ENCODE measurements at regions not wholly inside any gene's neighbourhood (a gene's known extent, or its start where the extent isn't known, plus 50 kb on each side); places are given as distances from the start of the nearest gene placed in this dataset.
"Not testable (repeated sequence)": the region's sequence is repeated elsewhere in the genome, so short reads cannot be mapped to it uniquely, and the experiment has no call there.

DNA sequence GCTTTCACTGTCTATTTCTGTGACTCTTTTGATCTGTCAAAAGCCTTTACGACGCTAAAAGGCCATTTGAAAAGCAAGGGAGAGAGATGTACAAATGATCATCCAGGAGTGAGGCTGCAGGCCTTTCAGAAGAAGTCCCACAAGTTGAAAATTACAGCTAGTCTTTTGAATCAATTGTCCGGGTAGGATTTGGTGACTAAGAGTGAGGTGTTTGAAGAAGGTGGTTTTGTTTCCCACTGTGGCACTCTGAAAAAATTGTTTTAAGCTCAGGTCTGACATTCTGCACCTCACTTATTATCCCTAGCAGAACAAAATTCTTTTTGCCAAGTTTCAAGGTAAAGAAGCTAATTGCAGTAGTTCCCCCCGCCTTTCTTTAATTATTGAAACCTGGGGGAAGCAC is 50.8 kb upstream of the TMEM108 start:
- Mint-ChIP-seq H3K4me3 (no peak overlapping the region), H3K27ac (no peak overlapping the region), H3K4me1 (no peaks in the 10 kb centered on the region), H3K36me3 (no peaks in the 10 kb centered on the region), H3K27me3 (no peaks in the 10 kb centered on the region), H3K9me3 (no peaks in the 10 kb centered on the region)
- DNase-seq (no peak), ATAC-seq (ENCODE audit: low read depth) (no peak)
- POLR2A ChIA-PET: no interaction called here

- no peaks in the 10 kb centered on the region for H3K27me3 Mint-ChIP-seq
- no peaks in the 10 kb centered on the region for H3K9me3 Mint-ChIP-seq
- H3K27ac Mint-ChIP-seq: no peak overlapping the region
- H3K4me1 Mint-ChIP-seq: no peaks in the 10 kb centered on the region
- no peaks in the 10 kb centered on the region for H3K36me3 Mint-ChIP-seq
- H3K4me3 Mint-ChIP-seq: no peak overlapping the region
- no peak for DNase-seq
- POLR2A ChIA-PET: no interaction called here
- ATAC-seq (ENCODE audit: low read depth): no peak
Measured at GRCh38 chr3:132984181-132984580, 54.0 kb upstream of the TMEM108 start.

DNA sequence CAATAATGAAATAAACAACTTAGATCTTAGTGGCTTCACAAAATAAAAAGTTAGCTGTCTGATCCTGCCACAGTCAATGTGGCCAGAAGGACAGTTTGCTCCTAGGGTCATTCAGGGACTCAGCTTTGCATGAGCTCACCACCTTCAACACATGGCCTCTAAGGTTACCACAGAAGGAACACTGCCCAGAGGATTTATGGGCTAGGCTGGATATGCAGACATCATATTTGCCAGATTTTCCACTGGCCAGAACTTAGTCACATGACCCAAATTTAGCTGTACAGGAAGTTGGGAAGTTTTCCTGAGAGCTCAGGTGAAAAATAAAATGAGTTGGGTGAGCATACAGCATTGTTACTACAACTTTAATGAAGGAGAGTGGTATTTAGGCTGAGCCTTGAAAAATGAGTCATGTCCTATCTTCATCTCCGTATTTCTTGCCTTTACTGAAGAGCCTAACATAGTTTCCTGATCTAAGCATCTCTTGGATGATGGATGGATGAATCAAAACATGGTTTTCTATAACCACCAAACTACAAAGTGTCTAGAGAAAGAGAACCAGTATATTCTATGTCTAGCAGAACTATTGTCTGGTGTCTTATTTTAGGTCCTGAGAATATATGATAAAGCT is 54.9 kb upstream of the TMEM108 start:
- H3K4me3 Mint-ChIP-seq: no peak overlapping the region
- no peaks in the 10 kb centered on the region for H3K27me3 Mint-ChIP-seq
- H3K36me3 Mint-ChIP-seq: no peaks in the 10 kb centered on the region
- no peak overlapping the region for H3K27ac Mint-ChIP-seq
- no peak for DNase-seq
- no peak for ATAC-seq (ENCODE audit: low read depth)
- POLR2A ChIA-PET: no interaction called here
- H3K4me1 Mint-ChIP-seq: no peaks in the 10 kb centered on the region
- H3K9me3 Mint-ChIP-seq: no peaks in the 10 kb centered on the region

DNA sequence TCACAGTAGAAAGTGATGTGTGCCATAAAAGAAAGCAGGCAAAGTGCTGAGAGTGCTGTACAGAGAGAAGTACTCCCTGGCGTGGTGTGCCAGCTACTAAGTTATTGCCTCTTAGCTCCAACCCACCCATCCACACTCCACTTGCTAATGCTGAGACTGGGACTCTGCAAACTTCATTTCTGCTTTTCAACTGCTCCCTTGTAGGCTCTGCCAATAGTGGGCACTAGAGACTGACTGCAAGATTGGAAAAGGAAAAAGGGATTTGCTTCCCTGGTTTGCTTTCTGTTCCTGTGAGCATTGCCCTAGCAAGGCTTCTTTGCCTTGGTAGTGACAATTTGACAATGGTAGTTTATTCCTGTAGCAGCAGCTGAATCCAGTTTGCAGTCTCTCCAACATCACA is 56.5 kb upstream of the TMEM108 start:
- no peak for ATAC-seq (ENCODE audit: low read depth)
- POLR2A ChIA-PET: no interaction called here
- DNase-seq: no peak
- Mint-ChIP-seq H3K27me3 (no peaks in the 10 kb centered on the region), H3K36me3 (no peaks in the 10 kb centered on the region), H3K9me3 (no peaks in the 10 kb centered on the region), H3K4me3 (no peak overlapping the region), H3K4me1 (no peaks in the 10 kb centered on the region), H3K27ac (no peak overlapping the region)

DNA sequence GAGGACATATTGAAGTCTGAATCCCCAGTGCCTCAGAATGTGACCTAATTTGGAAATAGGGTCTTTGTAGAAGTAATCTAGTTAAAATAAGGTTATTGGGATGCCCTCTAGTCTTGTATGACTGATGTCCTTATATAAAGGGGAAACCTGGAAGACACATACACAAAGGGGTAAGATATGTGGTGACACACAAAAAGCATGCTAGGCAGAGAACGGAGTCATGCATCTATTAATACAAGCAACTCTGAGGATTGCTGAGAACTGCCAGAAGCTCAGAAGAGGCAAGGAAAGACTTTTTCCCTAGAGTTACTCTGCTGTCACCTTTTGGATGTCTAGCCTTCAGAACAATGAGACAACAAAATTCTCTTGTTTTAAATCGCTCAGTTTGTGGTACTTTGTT is 58.1 kb upstream of the TMEM108 start:
- Mint-ChIP-seq H3K27ac (no peak overlapping the region), H3K4me3 (no peak overlapping the region), H3K4me1 (no peaks in the 10 kb centered on the region), H3K27me3 (no peaks in the 10 kb centered on the region), H3K36me3 (no peaks in the 10 kb centered on the region), H3K9me3 (no peaks in the 10 kb centered on the region)
- POLR2A ChIA-PET: no interaction called here
- DNase-seq: no peak
- ATAC-seq (ENCODE audit: low read depth): no peak

- no peaks in the 10 kb centered on the region for H3K4me1 Mint-ChIP-seq
- no peak for ATAC-seq (ENCODE audit: low read depth)
- POLR2A ChIA-PET: no interaction called here
- no peak overlapping the region for H3K27ac Mint-ChIP-seq
- DNase-seq: no peak
- no peaks in the 10 kb centered on the region for H3K27me3 Mint-ChIP-seq
- H3K9me3 Mint-ChIP-seq: no peaks in the 10 kb centered on the region
- no peaks in the 10 kb centered on the region for H3K36me3 Mint-ChIP-seq
- H3K4me3 Mint-ChIP-seq: no peak overlapping the region
Measured at GRCh38 chr3:132979606-132980005, 58.6 kb upstream of the TMEM108 start.

DNA sequence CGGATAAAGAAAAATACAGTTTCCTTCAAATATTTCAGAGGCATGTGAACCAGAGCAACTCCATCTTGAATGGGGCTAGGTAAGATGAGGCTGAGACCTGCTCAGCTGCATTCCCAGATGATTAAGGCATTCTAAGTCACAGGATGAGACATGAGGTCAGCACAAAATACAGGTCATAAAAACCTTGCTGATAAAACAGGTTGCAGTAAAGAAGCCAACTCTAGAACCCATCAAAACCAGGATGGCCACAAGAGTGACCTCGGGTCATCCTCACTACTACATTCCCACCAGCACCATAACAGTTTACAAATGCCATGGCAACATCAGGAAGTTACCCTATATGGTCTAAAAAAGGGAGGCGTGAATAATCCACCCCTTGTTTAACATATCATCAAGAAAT is 59.2 kb upstream of the TMEM108 start:
- not testable (repeated sequence) for H3K4me3 Mint-ChIP-seq

GRCh38 chr3:132978464-132978863 is 59.7 kb upstream of the TMEM108 start:
- POLR2A ChIA-PET: no interaction called here
- Mint-ChIP-seq H3K4me1 (no peaks in the 10 kb centered on the region), H3K27me3 (no peaks in the 10 kb centered on the region), H3K4me3 (no peak overlapping the region), H3K9me3 (no peaks in the 10 kb centered on the region), H3K36me3 (no peaks in the 10 kb centered on the region), H3K27ac (no peak overlapping the region)
- ATAC-seq (ENCODE audit: low read depth) (no peak), DNase-seq (no peak)

More for the DNA sequence above, 59.2 kb upstream of the TMEM108 start:
- H3K36me3 Mint-ChIP-seq; H3K9me3 Mint-ChIP-seq; H3K4me1 Mint-ChIP-seq; DNase-seq; H3K27ac Mint-ChIP-seq; ATAC-seq (ENCODE audit: low read depth); POLR2A ChIA-PET; H3K27me3 Mint-ChIP-seq: not testable (repeated sequence)

DNA sequence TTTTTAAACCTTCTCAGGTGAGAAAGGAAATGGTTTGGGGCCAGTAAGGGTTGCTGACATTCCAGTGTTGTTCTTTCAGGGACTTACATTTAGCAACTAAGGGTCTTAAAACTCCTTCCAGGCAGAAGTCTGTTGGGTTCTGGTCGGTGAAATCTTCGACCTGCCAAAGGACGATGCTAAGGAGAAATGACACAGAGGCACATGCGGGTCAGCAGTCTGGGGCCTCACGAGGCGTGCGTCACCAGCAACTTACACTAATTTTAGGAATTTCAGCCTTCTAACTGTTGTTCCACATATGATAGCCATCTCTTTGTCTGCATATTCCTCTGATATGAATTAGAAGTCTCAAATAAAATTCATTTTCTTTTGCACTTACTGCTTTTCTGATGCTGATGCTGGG is 64.1 kb upstream of the TMEM108 start:
- Mint-ChIP-seq H3K4me1 (no peaks in the 10 kb centered on the region), H3K27ac (no peak overlapping the region), H3K4me3 (no peak overlapping the region), H3K9me3 (no peaks in the 10 kb centered on the region), H3K27me3 (no peaks in the 10 kb centered on the region), H3K36me3 (no peaks in the 10 kb centered on the region)
- no peak for DNase-seq
- POLR2A ChIA-PET: no interaction called here
- ATAC-seq (ENCODE audit: low read depth): no peak

- ATAC-seq (ENCODE audit: low read depth) (no peak), DNase-seq (no peak)
- no peaks in the 10 kb centered on the region for H3K4me1 Mint-ChIP-seq
- no peak overlapping the region for H3K27ac Mint-ChIP-seq
- H3K36me3 Mint-ChIP-seq: no peaks in the 10 kb centered on the region
- no peak overlapping the region for H3K4me3 Mint-ChIP-seq
- no peaks in the 10 kb centered on the region for H3K9me3 Mint-ChIP-seq
- H3K27me3 Mint-ChIP-seq: no peaks in the 10 kb centered on the region
- POLR2A ChIA-PET: no interaction called here
Measured at GRCh38 chr3:132973441-132973840, 64.8 kb upstream of the TMEM108 start.

GRCh38 chr3:132972333-132972732 is 65.9 kb upstream of the TMEM108 start:
- POLR2A ChIA-PET: no interaction called here
- Mint-ChIP-seq H3K4me1 (no peaks in the 10 kb centered on the region), H3K36me3 (no peaks in the 10 kb centered on the region), H3K27ac (no peak overlapping the region), H3K9me3 (peaks cover 1% of the 10 kb centered on the region), H3K4me3 (no peak overlapping the region), H3K27me3 (no peaks in the 10 kb centered on the region)
- ATAC-seq (ENCODE audit: low read depth) (no peak), DNase-seq (no peak)

GRCh38 chr3:132966374-132966773 is 71.8 kb upstream of the TMEM108 start:
- Mint-ChIP-seq H3K4me3 (no peak overlapping the region), H3K4me1 (no peaks in the 10 kb centered on the region), H3K36me3 (no peaks in the 10 kb centered on the region), H3K27ac (no peak overlapping the region), H3K9me3 (peaks cover 2% of the 10 kb centered on the region), H3K27me3 (no peaks in the 10 kb centered on the region)
- no peak for DNase-seq
- no peak for ATAC-seq (ENCODE audit: low read depth)
- POLR2A ChIA-PET: no interaction called here

GRCh38 chr3:132964266-132964665 is 73.9 kb upstream of the TMEM108 start:
- Mint-ChIP-seq H3K27me3 (peaks cover 3% of the 10 kb centered on the region), H3K27ac (no peak overlapping the region), H3K4me1 (no peaks in the 10 kb centered on the region), H3K9me3 (peaks cover 2% of the 10 kb centered on the region), H3K4me3 (no peak overlapping the region), H3K36me3 (no peaks in the 10 kb centered on the region)
- no peak for ATAC-seq (ENCODE audit: low read depth)
- POLR2A ChIA-PET: no interaction called here
- no peak for DNase-seq

GRCh38 chr3:132963786-132964185 is 74.4 kb upstream of the TMEM108 start:
- DNase-seq: no peak
- no peaks in the 10 kb centered on the region for H3K36me3 Mint-ChIP-seq
- no peak overlapping the region for H3K4me3 Mint-ChIP-seq
- ATAC-seq (ENCODE audit: low read depth): no peak
- H3K27me3 Mint-ChIP-seq: peaks cover 3% of the 10 kb centered on the region
- H3K27ac Mint-ChIP-seq: no peak overlapping the region
- H3K4me1 Mint-ChIP-seq: no peaks in the 10 kb centered on the region
- POLR2A ChIA-PET: no interaction called here
- H3K9me3 Mint-ChIP-seq: peaks cover 2% of the 10 kb centered on the region

DNA sequence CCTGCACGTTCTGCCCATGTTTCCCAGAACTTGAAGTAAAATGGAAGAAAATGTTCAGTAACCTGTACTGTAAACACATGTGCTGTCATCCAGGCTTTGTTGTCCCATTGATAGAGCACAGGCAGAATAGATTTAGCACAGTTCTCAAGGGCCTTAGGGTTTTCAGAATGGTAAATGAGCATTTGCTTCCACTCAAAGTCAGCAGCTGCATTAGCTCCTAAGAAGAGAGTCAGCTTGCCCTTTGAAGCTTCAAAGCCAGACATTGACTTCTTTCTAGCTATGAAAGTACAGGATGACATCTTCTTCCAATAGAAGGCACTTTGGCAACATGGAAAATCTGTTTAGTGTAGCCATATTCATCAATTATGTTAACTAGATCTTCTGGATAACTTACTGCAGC is 76.2 kb upstream of the TMEM108 start:
- DNase-seq (no peak), ATAC-seq (ENCODE audit: low read depth) (no peak)
- Mint-ChIP-seq H3K4me1 (no peaks in the 10 kb centered on the region), H3K9me3 (no peaks in the 10 kb centered on the region), H3K27me3 (peaks cover 5% of the 10 kb centered on the region), H3K27ac (no peak overlapping the region), H3K36me3 (no peaks in the 10 kb centered on the region), H3K4me3 (no peak overlapping the region)
- POLR2A ChIA-PET: no interaction called here

All from activated naive CD8-positive, alpha-beta T cell treated with anti-CD3 and anti-CD28 coated beads, Interleukin-2, amount 10 ng/mL, durations not matched to agents 7 days and 5 days (primary cell).